GM21423 (cell line): ENCODE measurements at regions not wholly inside any gene's neighbourhood (a gene's known extent, or its start where the extent isn't known, plus 50 kb on each side); places are given as distances from the start of the nearest gene placed in this dataset.

Source experiments
- ATAC-seq: cut with Tn5 transposase; IDR thresholded peaks from one replicate; pipeline ENCODE4 v1.9.1; 2021; ENCODE audit warnings: mild to moderate bottlenecking, moderate library complexity; ENCODE audit not compliant: unreplicated experiment

DNA sequence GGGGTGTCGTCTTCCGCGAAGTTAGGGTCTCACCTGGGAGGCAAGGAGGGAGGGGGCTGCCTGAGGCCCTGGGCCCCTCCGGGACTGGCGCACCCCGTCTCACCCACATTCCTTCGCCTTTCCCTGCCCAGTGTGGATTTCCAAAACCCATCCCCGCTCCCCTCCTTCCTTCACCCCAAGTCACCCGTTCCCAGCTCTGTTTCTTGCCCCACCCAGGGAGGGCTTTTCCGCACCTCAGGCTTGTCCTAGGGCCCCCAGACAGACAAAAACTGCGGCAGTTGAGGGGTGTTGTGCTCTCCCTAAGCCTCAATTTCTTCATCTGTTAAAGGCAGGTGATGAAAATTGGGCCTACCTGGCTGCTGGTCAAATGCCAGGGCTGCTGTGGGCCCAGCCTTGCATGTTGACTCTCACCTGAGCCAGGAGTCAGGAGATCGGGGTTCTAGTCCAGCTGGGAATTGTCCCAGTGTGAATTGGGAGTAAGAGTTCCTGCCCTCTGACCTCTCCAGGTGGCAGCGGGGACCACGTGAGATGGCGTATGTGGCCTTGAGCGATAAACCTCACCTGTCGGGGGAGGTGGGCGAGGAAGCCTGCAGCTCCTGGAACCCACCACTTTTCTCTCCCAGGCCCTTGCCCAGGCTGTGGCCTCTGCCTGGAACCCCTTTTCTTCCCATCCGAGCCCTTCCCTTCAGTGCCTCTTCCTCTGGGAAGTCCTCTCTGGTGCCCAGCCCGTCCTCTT lies 143.4 kb upstream of the IER5L start:
- no peak for ATAC-seq

DNA sequence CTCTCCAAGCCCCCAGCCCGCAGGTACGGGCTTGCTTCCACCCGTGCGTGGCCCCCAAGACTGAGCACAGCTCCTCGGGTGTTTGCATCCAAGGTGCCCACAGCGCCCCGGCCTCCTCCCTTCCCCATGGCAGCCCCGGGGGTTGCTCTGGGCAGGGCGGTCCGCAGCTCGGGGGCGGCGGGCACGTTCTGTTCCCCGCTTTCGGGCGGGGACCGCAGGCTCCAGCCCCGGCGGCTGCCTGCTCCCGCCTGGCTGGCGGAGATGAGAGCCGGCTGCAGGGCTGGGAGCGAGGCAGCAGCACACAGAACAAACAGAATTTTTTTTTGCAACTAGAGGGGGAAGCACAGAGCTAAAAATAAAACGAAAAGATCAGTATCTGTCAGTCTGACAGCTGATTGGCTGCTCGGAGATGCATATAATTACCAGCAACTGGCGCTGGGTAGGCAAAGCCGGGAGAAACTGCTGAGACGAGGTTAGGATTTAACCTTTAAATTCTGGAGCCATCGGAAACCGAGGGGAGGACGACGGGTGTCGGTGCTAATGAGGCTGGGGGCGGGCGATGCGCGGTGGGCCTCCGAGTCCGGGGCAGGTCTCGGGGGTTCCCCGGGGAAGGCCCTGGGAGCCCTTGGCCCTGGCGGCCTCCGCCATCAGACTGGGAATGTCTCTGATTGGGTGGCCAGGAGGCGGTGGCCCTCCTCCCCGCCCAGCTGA lies 142.7 kb upstream of the IER5L start:
- peak; percentile 57 for ATAC-seq

GRCh38 chr9:129319938-129320481 lies 141.9 kb upstream of the IER5L start:
- ATAC-seq: no peak

DNA sequence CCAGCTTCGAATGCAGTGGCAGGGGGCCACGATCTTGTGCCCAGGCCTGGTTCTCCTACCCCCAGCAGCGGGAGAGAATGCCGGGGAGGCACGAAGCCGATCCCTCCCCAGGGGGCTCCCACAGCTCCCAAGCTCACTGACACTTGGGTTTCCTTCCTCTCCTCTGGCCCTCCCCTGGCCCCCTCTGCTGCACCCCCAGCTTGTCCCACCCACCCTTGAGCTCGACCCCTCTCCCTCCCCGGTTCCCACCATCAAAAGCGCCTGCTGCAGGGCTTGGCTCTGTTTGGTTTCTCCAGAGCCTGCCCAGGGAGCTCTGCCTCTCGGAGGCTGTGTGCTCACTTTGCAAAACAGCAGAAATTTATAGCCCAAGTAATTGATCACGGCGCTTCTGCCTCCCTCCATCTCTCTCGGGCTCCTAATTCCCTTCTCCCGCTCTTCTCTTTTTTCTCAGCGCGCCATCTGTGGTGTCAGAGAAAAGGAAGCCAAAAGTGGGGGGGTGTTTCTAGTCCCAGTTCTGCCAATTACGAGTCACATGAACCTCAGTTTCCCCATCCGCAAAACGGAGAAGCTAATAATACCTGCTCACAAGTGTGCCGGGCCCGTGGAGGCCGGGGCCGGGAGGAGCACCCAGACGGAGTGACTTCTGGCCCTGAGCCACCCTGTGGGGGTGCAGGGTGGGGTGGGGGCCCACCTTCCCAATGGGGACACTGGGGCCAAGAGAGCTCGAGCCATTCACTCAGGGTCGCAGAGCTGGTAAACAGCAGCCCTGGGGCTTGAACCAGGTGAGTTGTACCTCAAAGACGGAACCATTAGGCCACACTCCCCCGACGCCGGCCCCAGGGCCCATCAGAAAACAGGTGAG lies 141.2 kb upstream of the IER5L start:
- no peak for ATAC-seq

- no peak for ATAC-seq
Observed at GRCh38 chr9:129318121-129319075, 140.3 kb upstream of the IER5L start.

GRCh38 chr9:129317179-129318011 lies 139.3 kb upstream of the IER5L start:
- no peak for ATAC-seq

GRCh38 chr9:129316281-129317030 lies 138.4 kb upstream of the IER5L start:
- no peak for ATAC-seq

- no peak for ATAC-seq
Observed at GRCh38 chr9:129313331-129313955, 135.4 kb upstream of the IER5L start.

DNA sequence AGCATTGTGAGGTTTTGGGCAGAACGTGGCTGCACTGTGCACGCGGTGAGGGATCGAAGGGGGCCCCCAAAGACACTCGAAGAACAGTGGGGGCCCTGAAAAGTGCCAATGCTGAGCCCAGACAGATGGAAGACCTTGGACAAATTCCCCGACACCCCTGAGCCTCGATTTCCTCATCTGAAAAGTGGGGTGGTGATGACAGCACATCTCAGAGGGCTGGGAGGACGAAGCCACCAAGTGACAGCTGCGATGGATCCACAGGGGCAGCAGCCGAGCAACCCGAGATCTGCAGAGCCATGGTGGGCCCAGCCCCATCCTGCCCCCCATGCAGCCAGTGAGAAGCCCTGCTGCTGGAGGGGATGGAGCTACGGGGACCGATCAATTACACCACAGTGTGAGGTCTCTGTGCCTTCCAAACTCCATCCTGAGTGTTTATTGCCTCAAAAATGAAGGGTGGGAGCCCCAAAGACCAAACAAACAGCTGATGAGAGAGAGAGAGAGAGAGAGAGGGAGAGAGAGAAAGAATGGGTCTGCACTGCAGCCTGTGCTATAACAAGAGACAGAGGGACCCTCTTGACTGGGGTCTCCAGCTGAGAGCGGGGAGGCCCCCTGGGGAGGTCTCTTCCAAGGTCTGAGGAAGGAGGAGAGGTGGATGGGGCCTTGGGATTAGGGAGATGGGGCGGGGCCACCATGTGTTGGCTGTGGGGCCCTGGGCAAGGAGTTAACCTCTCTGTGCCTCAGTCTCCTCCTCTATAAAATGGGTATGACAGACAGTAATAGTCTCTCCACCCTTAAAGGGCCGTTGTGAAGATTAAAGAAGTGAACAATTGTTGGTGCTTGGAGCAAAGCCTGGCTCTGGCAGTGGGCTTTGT lies 134.4 kb upstream of the IER5L start:
- no peak for ATAC-seq

DNA sequence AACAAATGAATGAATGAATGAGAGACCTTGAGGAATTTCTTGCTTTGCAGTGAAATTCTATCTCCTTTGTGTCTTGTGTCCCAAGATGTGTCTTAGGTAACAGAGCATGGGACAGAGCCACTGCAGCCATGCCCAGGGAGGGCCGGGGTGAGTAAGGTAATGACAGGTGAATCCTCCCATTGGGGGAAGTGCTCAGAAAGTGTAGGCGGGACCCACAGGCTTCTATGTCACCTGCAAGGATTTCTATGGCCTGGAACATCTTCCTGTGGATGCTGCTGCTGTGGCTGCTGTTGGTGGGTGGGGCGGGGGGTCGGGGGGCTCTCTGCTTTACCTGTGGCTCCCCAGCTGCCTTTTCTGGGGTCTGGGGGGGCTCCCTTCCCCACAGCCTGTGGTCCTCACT lies 133.6 kb upstream of the IER5L start:
- ATAC-seq: no peak

DNA sequence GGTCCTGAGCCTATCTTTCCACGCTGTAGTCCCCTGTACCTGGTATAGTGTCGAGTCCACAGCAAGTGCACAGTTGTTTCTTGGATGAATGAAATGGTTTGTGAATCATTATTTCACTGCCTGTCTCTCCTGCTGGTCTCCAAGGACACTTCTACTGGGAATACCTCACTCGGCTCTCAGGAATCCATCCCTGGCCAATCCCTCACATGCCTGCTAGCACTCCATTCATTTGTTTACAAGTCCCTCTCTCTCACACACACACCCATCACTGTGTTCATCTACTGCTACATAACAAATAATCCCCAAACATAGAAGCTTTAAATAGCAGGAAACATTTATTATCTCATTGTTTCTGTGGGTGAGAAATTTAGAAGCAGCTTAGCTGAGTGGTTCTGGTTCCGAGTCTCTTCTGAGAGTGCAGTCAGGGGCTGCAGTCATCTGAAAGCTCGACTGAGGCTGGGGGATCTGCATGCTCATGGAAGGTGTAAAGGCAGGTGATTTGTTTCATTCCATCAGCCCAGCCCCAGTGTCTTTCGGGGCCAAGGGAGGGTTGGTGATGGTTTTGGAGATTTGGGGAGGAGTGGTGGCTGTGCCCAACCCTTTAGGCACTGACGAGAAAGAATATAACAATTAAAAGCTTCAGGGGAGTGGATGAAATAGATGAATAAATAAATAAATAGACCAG lies 132.7 kb upstream of the IER5L start:
- ATAC-seq: no peak

DNA sequence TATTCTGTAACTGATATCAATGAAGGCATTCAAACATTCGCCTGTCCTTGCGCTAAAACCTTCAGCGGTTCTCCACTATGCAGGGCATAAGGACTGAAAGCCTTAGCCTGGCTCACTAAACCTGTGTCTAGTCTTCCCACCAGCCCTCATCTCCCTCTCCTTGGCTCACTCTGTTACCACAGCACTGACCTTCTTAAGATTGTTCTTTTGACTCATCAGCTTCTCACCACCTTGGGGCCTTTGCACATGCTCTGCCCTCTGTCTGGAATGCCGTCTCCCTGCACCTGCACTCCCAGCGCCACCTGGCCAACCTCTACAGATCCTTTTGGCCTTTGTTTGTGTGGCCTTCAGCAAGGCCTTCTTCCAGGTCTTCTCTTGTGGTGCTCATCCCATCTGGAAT lies 131.8 kb upstream of the IER5L start:
- ATAC-seq: no peak

GRCh38 chr9:129309041-129309430 lies 131.0 kb upstream of the IER5L start:
- ATAC-seq: no peak

DNA sequence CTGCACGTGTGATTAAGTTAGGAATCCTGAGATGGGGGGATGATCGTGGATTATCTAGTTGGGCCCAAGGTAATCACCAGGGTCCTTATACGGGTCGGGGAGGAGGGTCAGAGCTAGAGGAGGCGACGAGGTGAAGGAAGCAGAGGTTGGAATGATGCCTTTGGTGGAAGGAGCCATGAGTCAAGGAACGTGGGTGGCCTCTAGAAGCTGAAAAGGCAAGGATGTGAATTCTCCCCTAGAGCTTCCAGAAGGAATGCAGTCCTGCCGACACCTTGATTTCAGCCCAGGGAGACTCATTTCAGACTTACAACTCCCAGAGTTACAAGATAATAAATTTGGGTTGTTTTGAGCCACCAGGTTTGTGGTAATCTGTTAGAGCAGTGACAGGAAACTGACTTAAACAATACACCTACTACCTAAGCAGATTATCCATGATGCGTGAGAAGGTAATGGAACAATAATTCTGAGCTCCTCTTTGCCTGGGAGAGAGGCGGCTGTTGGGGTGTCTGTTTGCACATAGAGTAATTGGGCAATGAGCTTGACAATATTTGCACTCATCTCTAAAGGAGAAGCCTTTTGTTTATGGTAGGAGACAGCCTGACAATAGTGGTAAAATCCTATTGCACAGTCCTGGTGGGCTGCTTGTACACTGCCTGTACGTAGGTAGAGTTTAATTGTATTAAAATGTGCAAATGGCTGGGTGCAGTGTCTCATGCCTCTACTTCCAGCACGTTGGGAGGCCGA lies 129.3 kb upstream of the IER5L start:
- no peak for ATAC-seq

GRCh38 chr9:129306318-129306973 lies 128.4 kb upstream of the IER5L start:
- no peak for ATAC-seq
